GM12878 (cell line): ENCODE measurements at regions not wholly inside any gene's neighbourhood (a gene's known extent, or its start where the extent isn't known, plus 50 kb on each side); places are given as distances from the start of the nearest gene placed in this dataset.

Experiments
- BCL11A ChIP-seq: IDR thresholded peaks from 2 replicates; pipeline ENCODE4 v1.6.1; 2011; ENCODE audit warnings: low read depth, low read length
- EZH2 ChIP-seq: IDR thresholded peaks from 2 replicates; pipeline ENCODE4 v1.6.1; 2012; ENCODE audit warnings: low read depth, mild to moderate bottlenecking, control low read depth, inconsistent platforms, low read length, borderline replicate concordance; ENCODE audit not compliant: control insufficient read depth
- JUNB ChIP-seq: IDR thresholded peaks from 2 replicates; pipeline ENCODE4 v1.6.1; 2016; ENCODE audit warnings: antibody characterized with exemption, mild to moderate bottlenecking
- NFIC ChIP-seq: IDR thresholded peaks from 2 replicates; pipeline ENCODE4 v1.6.1; 2012; ENCODE audit warnings: low read depth, mild to moderate bottlenecking, inconsistent platforms, low read length, moderate library complexity
- RAD51 ChIP-seq: fragments of 450-650 bp; IDR thresholded peaks from 2 replicates; pipeline ENCODE4 v1.6.1; 2016; ENCODE audit warnings: moderate library complexity, mild to moderate bottlenecking, inconsistent platforms
- SREBF2 ChIP-seq: IDR thresholded peaks from 2 replicates; pipeline ENCODE4 v1.6.1; 2012; ENCODE audit warnings: mild to moderate bottlenecking, low read length
- STAT3 ChIP-seq: IDR thresholded peaks from 2 replicates; pipeline ENCODE4 v1.6.1; 2011; ENCODE audit warnings: low read depth, low read length, improper control_type of control experiment
- TARDBP ChIP-seq: IDR thresholded peaks from 2 replicates; pipeline ENCODE4 v1.6.1; 2016; ENCODE audit warnings: borderline replicate concordance
- ZNF217 ChIP-seq: fragments of 450-650 bp; IDR thresholded peaks from 2 replicates; pipeline ENCODE4 v1.6.1; 2017; ENCODE audit warnings: antibody characterized with exemption, mild to moderate bottlenecking
- TF ChIP-seq, protein P1 (sequence below), 3 experiments: IDR thresholded peaks in 2 of 3; conservative IDR thresholded peaks in 1 of 3; 2 replicates each; pipeline ENCODE4 v1.5.1; 2011; ENCODE audit warnings: low read depth in 3 of 3, low read length in 3 of 3, mild to moderate bottlenecking in 3 of 3, control low read depth in 2 of 3, moderate library complexity in 2 of 3, inconsistent platforms in 1 of 3, mixed read lengths in 1 of 3; ENCODE audit not compliant: control insufficient read depth in 2 of 3, insufficient read depth in 1 of 3; ENCODE audit errors: extremely low read depth in 1 of 3

- TF ChIP-seq TARDBP (no peak), STAT3 (no peak), BCL11A (no peak), JUNB (no peak), ZNF217 (no peak), SREBF2 (no peak), NFIC (no peak), RAD51 (no peak), EZH2 (no peak)
- TF ChIP-seq, protein P1, sequence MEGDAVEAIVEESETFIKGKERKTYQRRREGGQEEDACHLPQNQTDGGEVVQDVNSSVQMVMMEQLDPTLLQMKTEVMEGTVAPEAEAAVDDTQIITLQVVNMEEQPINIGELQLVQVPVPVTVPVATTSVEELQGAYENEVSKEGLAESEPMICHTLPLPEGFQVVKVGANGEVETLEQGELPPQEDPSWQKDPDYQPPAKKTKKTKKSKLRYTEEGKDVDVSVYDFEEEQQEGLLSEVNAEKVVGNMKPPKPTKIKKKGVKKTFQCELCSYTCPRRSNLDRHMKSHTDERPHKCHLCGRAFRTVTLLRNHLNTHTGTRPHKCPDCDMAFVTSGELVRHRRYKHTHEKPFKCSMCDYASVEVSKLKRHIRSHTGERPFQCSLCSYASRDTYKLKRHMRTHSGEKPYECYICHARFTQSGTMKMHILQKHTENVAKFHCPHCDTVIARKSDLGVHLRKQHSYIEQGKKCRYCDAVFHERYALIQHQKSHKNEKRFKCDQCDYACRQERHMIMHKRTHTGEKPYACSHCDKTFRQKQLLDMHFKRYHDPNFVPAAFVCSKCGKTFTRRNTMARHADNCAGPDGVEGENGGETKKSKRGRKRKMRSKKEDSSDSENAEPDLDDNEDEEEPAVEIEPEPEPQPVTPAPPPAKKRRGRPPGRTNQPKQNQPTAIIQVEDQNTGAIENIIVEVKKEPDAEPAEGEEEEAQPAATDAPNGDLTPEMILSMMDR (IDR thresholded peaks at IDR 0.05 in 2 of 3, conservative IDR thresholded peaks at IDR 0.05 in 1 of 3; ENCODE audit: control insufficient read depth in 2 of 3, extremely low read depth in 1 of 3, insufficient read depth in 1 of 3, low read depth in 3 of 3, low read length in 3 of 3), result no peak
Observed at GRCh38 chr2:18791172-18791797, 201.9 kb upstream of the NT5C1B start.
